NB4 (cell line): ENCODE measurements at regions not wholly inside any gene's neighbourhood (a gene's known extent, or its start where the extent isn't known, plus 50 kb on each side); places are given as distances from the start of the nearest gene placed in this dataset.

Experiments
- DNase-seq: peaks from one replicate; pipeline ENCODE4 v3.0.0; 2010; ENCODE audit warnings: low read depth
- H3K4me3 ChIP-seq: one replicate; pipeline ENCODE4 v1.5.1; 2011; ENCODE audit warnings: mild to moderate bottlenecking, low read depth, low read length, moderate library complexity
- CTCF ChIP-seq: IDR thresholded peaks from one replicate; pipeline ENCODE4 v1.5.1; 2012; ENCODE audit warnings: low read depth, low read length
- MAX ChIP-seq: IDR thresholded peaks from 2 replicates; pipeline ENCODE4 v1.6.1; 2011; ENCODE audit warnings: low read depth, low read length
- MYC ChIP-seq: IDR thresholded peaks from 2 replicates; pipeline ENCODE4 v1.6.1; 2011; ENCODE audit warnings: low read depth, low read length
- POLR2A ChIP-seq: IDR thresholded peaks from 2 replicates; pipeline ENCODE4 v1.6.1; 2011; ENCODE audit warnings: mild to moderate bottlenecking; ENCODE audit not compliant: insufficient read length; ENCODE audit errors: extremely low read depth

GRCh38 chr4:57172065-57172464 is 61.9 kb upstream of the IGFBP7 start:
- H3K4me3 ChIP-seq = no peak overlapping the region
- TF ChIP-seq MYC (no peak), MAX (no peak), POLR2A (no peak), CTCF (no peak)
- DNase-seq = no peak

GRCh38 chr4:57168982-57169381 is 58.8 kb upstream of the IGFBP7 start:
- no peak overlapping the region for H3K4me3 ChIP-seq
- no peak for TF ChIP-seq POLR2A
- no peak for TF ChIP-seq MAX
- TF ChIP-seq CTCF = no peak
- TF ChIP-seq MYC = no peak
- no peak for DNase-seq

- peak; percentile 84 for DNase-seq
- peak; percentile 88 for TF ChIP-seq CTCF
- TF ChIP-seq MYC = peak; percentile 73
- TF ChIP-seq POLR2A = no peak
- TF ChIP-seq MAX = peak; percentile 67
- peak overlapping the region; percentile 55 for H3K4me3 ChIP-seq
Measured at GRCh38 chr4:57163530-57164459, 53.6 kb upstream of the IGFBP7 start.

GRCh38 chr4:57162499-57163019 is 52.4 kb upstream of the IGFBP7 start:
- no peak overlapping the region for H3K4me3 ChIP-seq
- no peak for DNase-seq
- no peak for TF ChIP-seq MAX
- TF ChIP-seq MYC = no peak
- no peak for TF ChIP-seq CTCF
- no peak for TF ChIP-seq POLR2A
